NB4 (cell line): ENCODE measurements at regions not wholly inside any gene's neighbourhood (a gene's known extent, or its start where the extent isn't known, plus 50 kb on each side); places are given as distances from the start of the nearest gene placed in this dataset.

Experiments used
- CTCF ChIP-seq: IDR thresholded peaks from one replicate; pipeline ENCODE4 v1.5.1; 2012; ENCODE audit warnings: low read depth, low read length
- MYC ChIP-seq: IDR thresholded peaks from 2 replicates; pipeline ENCODE4 v1.6.1; 2011; ENCODE audit warnings: low read depth, low read length
- POLR2A ChIP-seq: IDR thresholded peaks from 2 replicates; pipeline ENCODE4 v1.6.1; 2011; ENCODE audit warnings: mild to moderate bottlenecking; ENCODE audit not compliant: insufficient read length; ENCODE audit errors: extremely low read depth
- TF ChIP-seq, protein P1 (sequence below): IDR thresholded peaks from 2 replicates; pipeline ENCODE4 v1.6.1; 2011; ENCODE audit warnings: low read depth, low read length

DNA sequence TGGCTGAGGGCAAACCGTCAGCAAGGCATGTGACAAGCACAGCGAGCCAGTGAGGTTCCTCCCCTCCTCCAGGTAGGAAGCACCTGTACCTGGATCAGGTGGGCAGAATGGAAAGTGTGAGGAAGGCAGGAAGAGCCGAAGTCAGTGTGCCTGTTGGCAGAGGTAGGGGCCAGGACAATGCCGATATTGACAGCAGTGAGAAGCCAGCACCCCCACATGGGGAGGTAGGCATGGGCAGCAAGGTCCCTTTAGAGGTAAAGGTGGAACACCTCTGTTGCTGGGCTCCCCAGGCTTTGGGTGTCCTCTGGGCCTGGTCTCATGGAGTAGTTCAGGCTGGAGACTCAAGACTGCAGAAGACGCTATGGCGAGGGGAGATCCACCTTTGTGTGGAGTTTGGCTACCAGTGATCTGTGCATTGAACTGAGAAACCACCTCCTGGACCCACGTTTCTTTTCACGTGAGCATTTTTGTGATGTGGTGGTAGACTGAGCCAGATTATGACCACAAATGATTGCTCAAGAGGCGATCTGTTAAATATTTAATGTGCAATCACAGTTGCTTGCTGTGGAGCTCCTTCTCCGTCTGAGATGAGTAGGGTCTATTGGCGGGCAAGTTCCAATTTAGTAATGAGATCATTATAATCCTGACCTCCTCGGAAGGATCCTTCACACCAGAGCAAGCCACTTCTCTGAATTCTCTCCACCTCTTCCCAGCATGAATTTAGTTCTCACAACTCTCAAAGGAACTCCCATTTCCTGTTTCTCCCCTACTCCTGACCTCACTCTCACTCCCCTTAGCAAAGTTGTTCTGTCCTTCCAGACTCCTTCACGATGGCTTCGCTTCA is 174.8 kb downstream of the CDH26 start:
- TF ChIP-seq CTCF: no peak
- TF ChIP-seq, protein P1, sequence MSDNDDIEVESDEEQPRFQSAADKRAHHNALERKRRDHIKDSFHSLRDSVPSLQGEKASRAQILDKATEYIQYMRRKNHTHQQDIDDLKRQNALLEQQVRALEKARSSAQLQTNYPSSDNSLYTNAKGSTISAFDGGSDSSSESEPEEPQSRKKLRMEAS: no peak
- TF ChIP-seq POLR2A: no peak
- no peak for TF ChIP-seq MYC
